ENCODE measurements at regions not wholly inside any gene's neighbourhood (a gene's known extent, or its start where the extent isn't known, plus 50 kb on each side); places are given as distances from the start of the nearest gene placed in this dataset.

DNA sequence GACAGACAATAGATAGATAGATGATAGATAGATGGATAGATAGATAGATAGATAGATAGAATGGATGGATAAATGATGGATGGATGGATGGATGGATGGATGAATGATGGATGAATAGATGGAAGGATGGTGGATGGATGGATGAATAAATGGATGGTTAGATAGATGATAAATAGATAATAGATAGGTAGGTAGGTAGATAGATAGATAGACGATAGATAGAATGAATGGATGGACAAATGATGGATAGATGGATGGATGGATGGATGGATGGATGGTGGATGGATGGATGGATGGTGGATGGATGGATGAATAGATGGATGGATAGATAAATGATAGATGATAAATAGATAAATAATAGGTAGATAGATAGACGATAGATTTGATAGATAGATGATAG, 287.4 kb downstream of the CRLF2 start:
- no peak for ATAC-seq

GRCh38 chrX:924017-924416, 288.4 kb downstream of the CRLF2 start:
- ATAC-seq: no peak
- TF ChIP-seq ZNF8 (CRISPR knock-in tag; IDR thresholded peaks at IDR 0.05) (no peak), BACH2 (CRISPR knock-in tag; IDR thresholded peaks at IDR 0.05; ENCODE audit: borderline replicate concordance) (no peak), ZC3H10 (CRISPR knock-in tag; IDR thresholded peaks at IDR 0.05) (no peak), TCF4 (CRISPR knock-in tag; IDR thresholded peaks at IDR 0.05; ENCODE audit: borderline replicate concordance) (no peak), TOX (CRISPR knock-in tag; IDR thresholded peaks at IDR 0.05; ENCODE audit: borderline replicate concordance) (no peak), ZNF70 (CRISPR knock-in tag; IDR thresholded peaks at IDR 0.05) (no peak), PPARA (CRISPR knock-in tag; IDR thresholded peaks at IDR 0.05; ENCODE audit: borderline replicate concordance) (no peak), ESRRG (CRISPR knock-in tag; IDR thresholded peaks at IDR 0.05) (no peak), ARNTL (CRISPR knock-in tag; IDR thresholded peaks at IDR 0.05; ENCODE audit: borderline replicate concordance, low read depth) (no peak)
- TF ChIP-seq, protein P1, sequence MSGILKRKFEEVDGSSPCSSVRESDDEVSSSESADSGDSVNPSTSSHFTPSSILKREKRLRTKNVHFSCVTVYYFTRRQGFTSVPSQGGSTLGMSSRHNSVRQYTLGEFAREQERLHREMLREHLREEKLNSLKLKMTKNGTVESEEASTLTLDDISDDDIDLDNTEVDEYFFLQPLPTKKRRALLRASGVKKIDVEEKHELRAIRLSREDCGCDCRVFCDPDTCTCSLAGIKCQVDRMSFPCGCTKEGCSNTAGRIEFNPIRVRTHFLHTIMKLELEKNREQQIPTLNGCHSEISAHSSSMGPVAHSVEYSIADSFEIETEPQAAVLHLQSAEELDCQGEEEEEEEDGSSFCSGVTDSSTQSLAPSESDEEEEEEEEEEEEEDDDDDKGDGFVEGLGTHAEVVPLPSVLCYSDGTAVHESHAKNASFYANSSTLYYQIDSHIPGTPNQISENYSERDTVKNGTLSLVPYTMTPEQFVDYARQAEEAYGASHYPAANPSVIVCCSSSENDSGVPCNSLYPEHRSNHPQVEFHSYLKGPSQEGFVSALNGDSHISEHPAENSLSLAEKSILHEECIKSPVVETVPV (CRISPR knock-in tag; IDR thresholded peaks at IDR 0.05): no peak
- TF ChIP-seq, protein P2, sequence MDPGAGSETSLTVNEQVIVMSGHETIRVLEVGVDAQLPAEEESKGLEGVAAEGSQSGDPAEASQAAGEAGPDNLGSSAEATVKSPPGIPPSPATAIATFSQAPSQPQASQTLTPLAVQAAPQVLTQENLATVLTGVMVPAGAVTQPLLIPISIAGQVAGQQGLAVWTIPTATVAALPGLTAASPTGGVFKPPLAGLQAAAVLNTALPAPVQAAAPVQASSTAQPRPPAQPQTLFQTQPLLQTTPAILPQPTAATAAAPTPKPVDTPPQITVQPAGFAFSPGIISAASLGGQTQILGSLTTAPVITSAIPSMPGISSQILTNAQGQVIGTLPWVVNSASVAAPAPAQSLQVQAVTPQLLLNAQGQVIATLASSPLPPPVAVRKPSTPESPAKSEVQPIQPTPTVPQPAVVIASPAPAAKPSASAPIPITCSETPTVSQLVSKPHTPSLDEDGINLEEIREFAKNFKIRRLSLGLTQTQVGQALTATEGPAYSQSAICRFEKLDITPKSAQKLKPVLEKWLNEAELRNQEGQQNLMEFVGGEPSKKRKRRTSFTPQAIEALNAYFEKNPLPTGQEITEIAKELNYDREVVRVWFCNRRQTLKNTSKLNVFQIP (CRISPR knock-in tag; IDR thresholded peaks at IDR 0.05; ENCODE audit: borderline replicate concordance, low read depth): no peak
- TF ChIP-seq, protein P3, sequence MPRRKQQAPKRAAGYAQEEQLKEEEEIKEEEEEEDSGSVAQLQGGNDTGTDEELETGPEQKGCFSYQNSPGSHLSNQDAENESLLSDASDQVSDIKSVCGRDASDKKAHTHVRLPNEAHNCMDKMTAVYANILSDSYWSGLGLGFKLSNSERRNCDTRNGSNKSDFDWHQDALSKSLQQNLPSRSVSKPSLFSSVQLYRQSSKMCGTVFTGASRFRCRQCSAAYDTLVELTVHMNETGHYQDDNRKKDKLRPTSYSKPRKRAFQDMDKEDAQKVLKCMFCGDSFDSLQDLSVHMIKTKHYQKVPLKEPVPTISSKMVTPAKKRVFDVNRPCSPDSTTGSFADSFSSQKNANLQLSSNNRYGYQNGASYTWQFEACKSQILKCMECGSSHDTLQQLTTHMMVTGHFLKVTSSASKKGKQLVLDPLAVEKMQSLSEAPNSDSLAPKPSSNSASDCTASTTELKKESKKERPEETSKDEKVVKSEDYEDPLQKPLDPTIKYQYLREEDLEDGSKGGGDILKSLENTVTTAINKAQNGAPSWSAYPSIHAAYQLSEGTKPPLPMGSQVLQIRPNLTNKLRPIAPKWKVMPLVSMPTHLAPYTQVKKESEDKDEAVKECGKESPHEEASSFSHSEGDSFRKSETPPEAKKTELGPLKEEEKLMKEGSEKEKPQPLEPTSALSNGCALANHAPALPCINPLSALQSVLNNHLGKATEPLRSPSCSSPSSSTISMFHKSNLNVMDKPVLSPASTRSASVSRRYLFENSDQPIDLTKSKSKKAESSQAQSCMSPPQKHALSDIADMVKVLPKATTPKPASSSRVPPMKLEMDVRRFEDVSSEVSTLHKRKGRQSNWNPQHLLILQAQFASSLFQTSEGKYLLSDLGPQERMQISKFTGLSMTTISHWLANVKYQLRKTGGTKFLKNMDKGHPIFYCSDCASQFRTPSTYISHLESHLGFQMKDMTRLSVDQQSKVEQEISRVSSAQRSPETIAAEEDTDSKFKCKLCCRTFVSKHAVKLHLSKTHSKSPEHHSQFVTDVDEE (CRISPR knock-in tag; IDR thresholded peaks at IDR 0.05): no peak
- TF ChIP-seq, protein P4, sequence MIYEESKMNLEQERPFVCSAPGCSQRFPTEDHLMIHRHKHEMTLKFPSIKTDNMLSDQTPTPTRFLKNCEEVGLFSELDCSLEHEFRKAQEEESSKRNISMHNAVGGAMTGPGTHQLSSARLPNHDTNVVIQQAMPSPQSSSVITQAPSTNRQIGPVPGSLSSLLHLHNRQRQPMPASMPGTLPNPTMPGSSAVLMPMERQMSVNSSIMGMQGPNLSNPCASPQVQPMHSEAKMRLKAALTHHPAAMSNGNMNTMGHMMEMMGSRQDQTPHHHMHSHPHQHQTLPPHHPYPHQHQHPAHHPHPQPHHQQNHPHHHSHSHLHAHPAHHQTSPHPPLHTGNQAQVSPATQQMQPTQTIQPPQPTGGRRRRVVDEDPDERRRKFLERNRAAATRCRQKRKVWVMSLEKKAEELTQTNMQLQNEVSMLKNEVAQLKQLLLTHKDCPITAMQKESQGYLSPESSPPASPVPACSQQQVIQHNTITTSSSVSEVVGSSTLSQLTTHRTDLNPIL (CRISPR knock-in tag; IDR thresholded peaks at IDR 0.05; ENCODE audit: low read depth): no peak

More for the DNA sequence above, 287.4 kb downstream of the CRLF2 start:
- TF ChIP-seq, protein P3 (CRISPR knock-in tag; IDR thresholded peaks at IDR 0.05): no peak
- TF ChIP-seq ESRRG (CRISPR knock-in tag; IDR thresholded peaks at IDR 0.05) (no peak), ZNF8 (CRISPR knock-in tag; IDR thresholded peaks at IDR 0.05) (no peak), OSR1 (CRISPR knock-in tag; IDR thresholded peaks at IDR 0.05) (no peak), TOX (CRISPR knock-in tag; IDR thresholded peaks at IDR 0.05; ENCODE audit: borderline replicate concordance) (no peak), PPARA (CRISPR knock-in tag; IDR thresholded peaks at IDR 0.05; ENCODE audit: borderline replicate concordance) (no peak), PATZ1 (CRISPR knock-in tag; IDR thresholded peaks at IDR 0.05; ENCODE audit: borderline replicate concordance) (no peak), ZFP30 (CRISPR knock-in tag; IDR thresholded peaks at IDR 0.05) (no peak), BACH2 (CRISPR knock-in tag; IDR thresholded peaks at IDR 0.05; ENCODE audit: borderline replicate concordance) (no peak), ZC3H10 (CRISPR knock-in tag; IDR thresholded peaks at IDR 0.05) (no peak), RARB (CRISPR knock-in tag; IDR thresholded peaks at IDR 0.05) (no peak), SNAI2 (CRISPR knock-in tag; IDR thresholded peaks at IDR 0.05) (no peak), ARNTL (CRISPR knock-in tag; IDR thresholded peaks at IDR 0.05; ENCODE audit: borderline replicate concordance, low read depth) (no peak), ZFP3 (CRISPR knock-in tag; IDR thresholded peaks at IDR 0.05) (no peak)
- TF ChIP-seq, protein P2 (CRISPR knock-in tag; IDR thresholded peaks at IDR 0.05; ENCODE audit: borderline replicate concordance, low read depth): no peak
- TF ChIP-seq, protein P4 (CRISPR knock-in tag; IDR thresholded peaks at IDR 0.05; ENCODE audit: low read depth): no peak
